SK-N-SH (cell line): ENCODE measurements at regions not wholly inside any gene's neighbourhood (a gene's known extent, or its start where the extent isn't known, plus 50 kb on each side); places are given as distances from the start of the nearest gene placed in this dataset.

Experiments used
- CTCF ChIA-PET: fragments of 300-600, 350-600 bp; formaldehyde crosslinking; extraction: SDS; loops from one replicate; lab custom pipeline; 2021; lab: Yijun Ruan, JAX
- POLR2A ChIA-PET: fragments of 350-600 bp; sonication (Branson Sonifier 250); formaldehyde crosslinking; extraction: SDS; loops from one replicate; lab custom pipeline; 2020; ENCODE audit warnings: antibody characterized with exemption, inconsistent platforms; lab: Yijun Ruan, JAX
- DNase-seq: peaks from one replicate; pipeline ENCODE4 v3.0.0; 2012
- H2AFZ ChIP-seq: fragments of 200-600 bp; sonication (generic); 2 replicates; pipeline ENCODE4 v1.8.1; 2016; ENCODE audit warnings: antibody characterized with exemption, mild to moderate bottlenecking, low read depth
- H3F3A ChIP-seq: fragments of 200-600 bp; sonication (generic); replicated peaks from 2 replicates; pipeline ENCODE3; 2016; ENCODE audit warnings: antibody characterized with exemption, mild to moderate bottlenecking; ENCODE audit not compliant: insufficient read depth
- H3K27ac ChIP-seq, 2 experiments: fragments of 200-500 bp in 1 of 2; fragments of 200-600 bp in 1 of 2; sonication (Bioruptor generic) in 1 of 2; sonication (generic), shearing (Covaris generic) in 1 of 2; 2 replicates each; pipeline versions ENCODE4 v1.5.1 to v1.6.1; 2014 to 2016; ENCODE audit warnings: low read depth in 2 of 2, inconsistent platforms in 1 of 2, low read length in 1 of 2, mild to moderate bottlenecking in 1 of 2, mixed read lengths in 1 of 2
- H3K27me3 ChIP-seq: fragments of 200-600 bp; sonication (generic), shearing (Covaris generic); 2 replicates; pipeline ENCODE4 v1.6.1; 2016; ENCODE audit warnings: mixed run types; ENCODE audit not compliant: insufficient read depth
- H3K36me3 ChIP-seq, 2 experiments: fragments of 200-500 bp in 1 of 2; fragments of 200-600 bp in 1 of 2; sonication (Bioruptor generic) in 1 of 2; sonication (generic) in 1 of 2; replicated peaks in 1 of 2; 2 replicates each; pipeline versions ENCODE3 to v1.5.1; 2014 to 2016; ENCODE audit warnings: low read length in 1 of 2, mild to moderate bottlenecking in 1 of 2; ENCODE audit not compliant: insufficient read depth in 2 of 2, control insufficient read depth in 1 of 2
- H3K4me1 ChIP-seq, 2 experiments: fragments of 200-500 bp in 1 of 2; fragments of 200-600 bp in 1 of 2; sonication (Bioruptor generic) in 1 of 2; sonication (generic), shearing (Covaris generic) in 1 of 2; 2 replicates each; pipeline versions ENCODE4 v1.5.1 to v1.6.1; 2014 to 2016; ENCODE audit warnings: low read depth in 1 of 2, low read length in 1 of 2, mixed run types in 1 of 2; ENCODE audit not compliant: insufficient read depth in 2 of 2, control insufficient read depth in 1 of 2
- H3K4me2 ChIP-seq: fragments of 200-600 bp; sonication (generic), shearing (Covaris generic); 2 replicates; pipeline ENCODE4 v1.6.1; 2017; ENCODE audit warnings: mixed run types
- H3K4me3 ChIP-seq, 2 experiments: fragments of 200-500 bp in 1 of 2; fragments of 200-600 bp in 1 of 2; sonication (Bioruptor generic) in 1 of 2; sonication (generic), shearing (Covaris generic) in 1 of 2; 2 replicates each; pipeline versions ENCODE4 v1.5.1 to v1.8.1; 2014 to 2016; ENCODE audit warnings: low read depth in 2 of 2, inconsistent platforms in 1 of 2, low read length in 1 of 2, mild to moderate bottlenecking in 1 of 2, mixed read lengths in 1 of 2, moderate library complexity in 1 of 2
- H3K79me2 ChIP-seq: fragments of 200-600 bp; sonication (generic); 2 replicates; pipeline ENCODE4 v1.8.1; 2017; ENCODE audit warnings: mild to moderate bottlenecking; ENCODE audit not compliant: insufficient read depth
- H3K9ac ChIP-seq: fragments of 200-600 bp; sonication (generic); 2 replicates; pipeline ENCODE4 v1.6.1; 2017; ENCODE audit warnings: mixed run types
- H3K9me2 ChIP-seq: fragments of 200-600 bp; sonication (generic); 2 replicates; pipeline ENCODE4 v1.6.1; 2017; ENCODE audit warnings: mixed run types
- H3K9me3 ChIP-seq: fragments of 200-600 bp; sonication (generic); 2 replicates; pipeline ENCODE4 v1.6.1; 2017; ENCODE audit warnings: mixed run types, mild to moderate bottlenecking, moderate library complexity
- H4K20me1 ChIP-seq: fragments of 200-600 bp; sonication (generic); 2 replicates; pipeline ENCODE4 v1.6.1; 2017; ENCODE audit warnings: mild to moderate bottlenecking, mixed run types; ENCODE audit not compliant: insufficient read depth
- CHD2 ChIP-seq: fragments of 150-350 bp; IDR thresholded peaks from 2 replicates; pipeline ENCODE4 v1.6.1; 2018; ENCODE audit warnings: low read length; ENCODE audit not compliant: partially characterized antibody
- ELF1 ChIP-seq: IDR thresholded peaks from 2 replicates; pipeline ENCODE4 v1.4.0; 2012
- EP300 ChIP-seq, 2 experiments: IDR thresholded peaks; 2 replicates each; pipeline versions ENCODE4 v1.4.0 to v1.6.1; 2012; ENCODE audit warnings: borderline replicate concordance in 1 of 2, low read depth in 1 of 2, low read length in 1 of 2
- EZH2phosphoT487 ChIP-seq: fragments of 200-600 bp; sonication (generic); IDR thresholded peaks from 2 replicates; pipeline ENCODE4 v1.6.1; 2017; ENCODE audit warnings: low read depth, mixed run types, mild to moderate bottlenecking, antibody characterized with exemption, moderate library complexity, borderline replicate concordance
- FOSL2 ChIP-seq: IDR thresholded peaks from 2 replicates; pipeline ENCODE4 v1.4.0; 2012; ENCODE audit warnings: low read depth, mild to moderate bottlenecking, moderate library complexity, borderline replicate concordance
- FOXJ3 ChIP-seq: sonication (generic); formaldehyde crosslinking; IDR thresholded peaks from 2 replicates; pipeline ENCODE4 v1.5.1; 2020; ENCODE audit warnings: mild to moderate bottlenecking, missing genetic modification reagents
- FOXM1 ChIP-seq: IDR thresholded peaks from 2 replicates; pipeline ENCODE4 v1.4.0; 2012; ENCODE audit warnings: low read depth, mild to moderate bottlenecking
- IRF3 ChIP-seq: fragments of 150-350 bp; IDR thresholded peaks from 2 replicates; pipeline ENCODE4 v1.6.1; 2016; ENCODE audit warnings: mild to moderate bottlenecking, low read depth, low read length
- JUND ChIP-seq: IDR thresholded peaks from 2 replicates; pipeline ENCODE4 v1.4.0; 2012
- NFIC ChIP-seq: IDR thresholded peaks from 2 replicates; pipeline ENCODE4 v1.4.0; 2012; ENCODE audit warnings: borderline replicate concordance
- POLR2AphosphoS5 ChIP-seq: IDR thresholded peaks from 2 replicates; pipeline ENCODE4 v1.6.1; 2012; ENCODE audit warnings: low read depth, low read length
- RCOR1 ChIP-seq: fragments of 150-350 bp; IDR thresholded peaks from 2 replicates; pipeline ENCODE4 v1.6.1; 2017; ENCODE audit warnings: antibody characterized with exemption, low read length
- RFX5 ChIP-seq: IDR thresholded peaks from 2 replicates; pipeline ENCODE4 v1.6.1; 2012; ENCODE audit warnings: mild to moderate bottlenecking, improper control_type of control experiment, low read length
- SIN3A ChIP-seq: IDR thresholded peaks from 2 replicates; pipeline ENCODE4 v1.6.1; 2012; ENCODE audit warnings: low read depth, mild to moderate bottlenecking, low read length, moderate library complexity, borderline replicate concordance
- TAF1 ChIP-seq: IDR thresholded peaks from 2 replicates; pipeline ENCODE4 v1.6.1; 2012; ENCODE audit warnings: low read depth, mild to moderate bottlenecking, low read length, moderate library complexity, borderline replicate concordance
- TEAD4 ChIP-seq: IDR thresholded peaks from 2 replicates; pipeline ENCODE4 v1.4.0; 2012; ENCODE audit warnings: mild to moderate bottlenecking, borderline replicate concordance; ENCODE audit not compliant: insufficient read depth
- USF1 ChIP-seq: IDR thresholded peaks from 2 replicates; pipeline ENCODE4 v1.4.0; 2012; ENCODE audit warnings: low read depth, borderline replicate concordance
- YY1 ChIP-seq: IDR thresholded peaks from 2 replicates; pipeline ENCODE4 v1.4.0; 2012; ENCODE audit warnings: low read depth, mild to moderate bottlenecking
- WGBS: methylation state at CpG from one replicate; pipeline ENCODE4 v1.1.6; 2017; ENCODE audit warnings: low lambda C conversion rate; 5-methylcytosine and 5-hydroxymethylcytosine counted together

- DNase-seq, result peak; percentile 10
- Histone ChIP-seq H3K79me2 (no peaks in the 10 kb centered on the region), H3K27ac (no peak overlapping the region), H3K36me3 (no peaks in the 10 kb centered on the region), H4K20me1 (no peaks in the 10 kb centered on the region), H3K9me2 (no peaks in the 10 kb centered on the region), H2AFZ (no peak overlapping the region), H3K27me3 (no peaks in the 10 kb centered on the region), H3K4me2 (no peak overlapping the region), H3K4me3 (no peak overlapping the region), H3K9me3 (no peaks in the 10 kb centered on the region), H3K9ac (no peak overlapping the region), H3F3A (no peaks in the 10 kb centered on the region), H3K4me1 (no peaks in the 10 kb centered on the region)
- POLR2A ChIA-PET, result no interaction called here
- CTCF ChIA-PET, result no interaction called here
- 80% methylated on average over 27 of the region's 29 CpGs for WGBS
- no peak for TF ChIP-seq FOSL2
Measured at GRCh38 chr9:94478755-94479730, 75.8 kb upstream of the PCAT7 start.

- H3K27me3 ChIP-seq, result no peaks in the 10 kb centered on the region
- H4K20me1 ChIP-seq, result no peaks in the 10 kb centered on the region
- WGBS, result 81% methylated on average over 7 of the region's 9 CpGs
- H2AFZ ChIP-seq, result no peak overlapping the region
- POLR2A ChIA-PET, result no interaction called here
- no peaks in the 10 kb centered on the region for H3K9me3 ChIP-seq
- CTCF ChIA-PET, result no interaction called here
- no peak overlapping the region for H3K4me3 ChIP-seq
- H3K79me2 ChIP-seq, result no peaks in the 10 kb centered on the region
- peak; percentile 6 for DNase-seq
- H3K9me2 ChIP-seq, result no peaks in the 10 kb centered on the region
- H3K36me3 ChIP-seq, result no peaks in the 10 kb centered on the region
- no peak for TF ChIP-seq ELF1
- H3K9ac ChIP-seq, result no peak overlapping the region
- no peaks in the 10 kb centered on the region for H3F3A ChIP-seq
- H3K27ac ChIP-seq, result no peak overlapping the region
- H3K4me2 ChIP-seq, result no peak overlapping the region
- H3K4me1 ChIP-seq, result no peaks in the 10 kb centered on the region
Measured at GRCh38 chr9:94479757-94480156, 75.1 kb upstream of the PCAT7 start.

GRCh38 chr9:94480205-94480604, 74.7 kb upstream of the PCAT7 start:
- H4K20me1 ChIP-seq, result no peaks in the 10 kb centered on the region
- no peaks in the 10 kb centered on the region for H3K9me2 ChIP-seq
- H3K4me1 ChIP-seq, result no peaks in the 10 kb centered on the region
- H3K36me3 ChIP-seq, result no peaks in the 10 kb centered on the region
- H3K27me3 ChIP-seq, result no peaks in the 10 kb centered on the region
- DNase-seq, result no peak
- ChIA-PET POLR2A (no interaction called here), CTCF (no interaction called here)
- no peaks in the 10 kb centered on the region for H3F3A ChIP-seq
- no peak overlapping the region for H2AFZ ChIP-seq
- H3K4me2 ChIP-seq, result no peak overlapping the region
- H3K79me2 ChIP-seq, result no peaks in the 10 kb centered on the region
- no peak overlapping the region for H3K9ac ChIP-seq
- no peak overlapping the region for H3K4me3 ChIP-seq
- WGBS, result 81% methylated on average over 10 of the region's 11 CpGs
- H3K9me3 ChIP-seq, result no peaks in the 10 kb centered on the region
- H3K27ac ChIP-seq, result no peak overlapping the region
- TF ChIP-seq TAF1 (no peak), JUND (no peak), EP300 (IDR thresholded peaks at IDR 0.05; ENCODE audit: borderline replicate concordance in 1 of 2, low read depth in 1 of 2, low read length in 1 of 2) (no peak), IRF3 (no peak), TEAD4 (no peak), NFIC (no peak), SIN3A (no peak), RFX5 (no peak), RCOR1 (no peak), FOXJ3 (CRISPR knock-in tag) (no peak), USF1 (no peak), CHD2 (no peak), YY1 (no peak), POLR2AphosphoS5 (no peak), FOXM1 (no peak), EZH2phosphoT487 (no peak)
